H1 (cell line): ENCODE measurements at regions not wholly inside any gene's neighbourhood (a gene's known extent, or its start where the extent isn't known, plus 50 kb on each side); places are given as distances from the start of the nearest gene placed in this dataset.

Source experiments
- CBX8 ChIP-seq: fragments of 300-800, 300-1000 bp; sonication (generic); IDR thresholded peaks from 2 replicates; pipeline ENCODE4 v1.7.1; 2016; ENCODE audit warnings: low read depth, low read length, borderline replicate concordance
- CHD2 ChIP-seq: IDR thresholded peaks from 2 replicates; pipeline ENCODE4 v1.6.1; 2012; ENCODE audit warnings: low read length, improper control_type of control experiment
- HDAC2 ChIP-seq, 2 experiments: fragments of 300-600 bp in 1 of 2; sonication (generic) in 1 of 2; IDR thresholded peaks; 2 replicates each; pipeline ENCODE4 v1.6.1; 2011 to 2012; ENCODE audit warnings: low read depth in 2 of 2, low read length in 2 of 2, mild to moderate bottlenecking in 2 of 2, moderate library complexity in 2 of 2, borderline replicate concordance in 1 of 2, inconsistent platforms in 1 of 2
- JUN ChIP-seq: IDR thresholded peaks from 2 replicates; pipeline ENCODE4 v1.6.1; 2011; ENCODE audit warnings: low read depth, mild to moderate bottlenecking, improper control_type of control experiment, low read length
- KDM5A ChIP-seq: fragments of 200-600 bp; IDR thresholded peaks from 2 replicates; pipeline ENCODE4 v1.7.1; 2012; ENCODE audit warnings: mild to moderate bottlenecking, low read length, inconsistent platforms, mixed read lengths
- SIN3A ChIP-seq, 2 experiments: IDR thresholded peaks in 1 of 2; conservative IDR thresholded peaks in 1 of 2; 2 replicates each; pipeline ENCODE4 v1.6.1; 2011 to 2012; ENCODE audit warnings: low read length in 2 of 2, improper control_type of control experiment in 1 of 2, low read depth in 1 of 2, mild to moderate bottlenecking in 1 of 2
- SP1 ChIP-seq: IDR thresholded peaks from 2 replicates; pipeline ENCODE4 v1.6.1; 2011; ENCODE audit warnings: low read depth, low read length
- TCF12 ChIP-seq: IDR thresholded peaks from 2 replicates; pipeline ENCODE4 v1.6.1; 2011; ENCODE audit warnings: low read depth, mild to moderate bottlenecking, low read length
- TF ChIP-seq, protein P1 (sequence below): IDR thresholded peaks from 2 replicates; pipeline ENCODE4 v1.6.1; 2012; ENCODE audit warnings: inconsistent platforms

DNA sequence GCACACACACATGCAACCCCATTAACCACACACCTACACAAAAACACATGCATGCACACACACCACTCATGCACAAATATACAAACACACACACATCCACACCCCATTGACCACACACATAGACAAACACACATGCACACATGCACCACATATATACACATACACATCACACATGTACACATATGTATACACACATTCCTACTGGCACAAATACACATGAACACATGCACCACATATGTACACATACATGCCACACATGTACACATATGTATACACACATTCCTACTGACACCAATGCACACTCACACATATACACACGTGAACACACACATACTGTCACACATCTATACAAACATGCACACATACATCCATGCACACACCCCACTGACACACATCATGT, 212.5 kb upstream of the PPP2R2D start (continued):
- TF ChIP-seq, protein P1, sequence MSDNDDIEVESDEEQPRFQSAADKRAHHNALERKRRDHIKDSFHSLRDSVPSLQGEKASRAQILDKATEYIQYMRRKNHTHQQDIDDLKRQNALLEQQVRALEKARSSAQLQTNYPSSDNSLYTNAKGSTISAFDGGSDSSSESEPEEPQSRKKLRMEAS = no peak
- TF ChIP-seq JUN (no peak), SIN3A (conservative IDR thresholded peaks at IDR 0.05 in 1 of 2, IDR thresholded peaks at IDR 0.05 in 1 of 2; ENCODE audit: low read depth in 1 of 2, low read length in 2 of 2) (no peak), TCF12 (no peak), CHD2 (no peak), SP1 (no peak), HDAC2 (IDR thresholded peaks at IDR 0.05; ENCODE audit: borderline replicate concordance in 1 of 2, low read depth in 2 of 2, low read length in 2 of 2) (no peak), KDM5A (no peak), CBX8 (no peak)
